ENCODE measurements at regions not wholly inside any gene's neighbourhood (a gene's known extent, or its start where the extent isn't known, plus 50 kb on each side); places are given as distances from the start of the nearest gene placed in this dataset.

DNA sequence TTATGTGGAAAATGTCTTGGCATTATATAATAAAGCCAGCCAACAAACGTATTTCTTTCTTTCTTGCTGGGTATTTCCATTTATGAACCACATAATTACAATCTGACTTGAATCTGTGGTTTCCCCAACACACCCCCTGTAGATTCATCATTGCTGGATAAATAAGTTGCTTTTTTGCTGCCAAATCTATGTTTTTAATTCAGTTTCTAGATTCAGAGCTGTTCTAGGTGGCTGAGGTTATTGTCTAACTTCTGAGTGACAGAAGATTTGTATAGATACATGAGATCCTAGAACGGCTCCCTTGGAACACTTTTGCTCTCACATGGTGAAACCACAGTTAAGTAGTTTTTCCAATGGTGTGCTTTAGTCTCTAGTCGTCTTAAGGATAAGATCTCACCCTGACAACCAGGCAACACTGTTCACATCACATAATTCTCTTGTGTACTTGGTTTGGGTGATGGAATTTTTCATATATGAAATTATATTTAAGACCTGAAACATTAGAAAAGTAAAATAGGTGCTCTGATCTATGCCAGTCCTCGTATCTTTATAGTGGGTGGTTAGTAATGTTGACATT is 239.1 kb downstream of the KLF12 start:
- Histone ChIP-seq H3K9ac (ENCODE audit: low read depth, low read length) (no peak overlapping the region), H3K36me3 (ENCODE audit: insufficient read depth, low read length) (no peaks in the 10 kb centered on the region), H3K9me3 (ENCODE audit: insufficient read depth, low read depth, low read length) (no peaks in the 10 kb centered on the region), H3K27ac (ENCODE audit: low read depth, low read length) (no peak overlapping the region), H3K27me3 (ENCODE audit: insufficient read depth, low read length) (no peaks in the 10 kb centered on the region), H3K4me1 (ENCODE audit: insufficient read depth, low read length) (peaks cover 15% of the 10 kb centered on the region), H3K4me3 (ENCODE audit: low read length) (no peak overlapping the region)
- WGBS = 93% methylated on average over 3 of the region's 4 CpGs

DNA sequence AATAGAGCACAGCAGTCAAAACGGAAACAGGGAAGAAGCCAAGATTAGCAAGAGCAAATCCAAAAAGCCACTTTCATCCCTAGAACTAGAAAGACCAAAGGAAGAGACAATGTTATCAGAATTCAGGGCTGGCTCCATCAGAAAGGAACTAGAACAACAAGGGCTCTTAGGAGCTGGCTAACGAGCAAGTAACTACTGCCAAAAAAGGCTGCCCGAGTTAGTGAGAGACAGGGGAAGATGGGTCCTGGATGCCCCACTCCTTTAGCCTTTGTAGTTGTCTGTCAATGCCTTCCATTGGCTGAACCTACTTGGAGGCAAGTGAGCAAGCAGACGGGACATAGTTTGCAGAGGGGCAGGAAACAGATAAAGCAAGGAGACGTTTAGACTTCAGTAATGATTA is 240.4 kb downstream of the KLF12 start:
- H3K9ac ChIP-seq (ENCODE audit: low read depth, low read length) = no peak overlapping the region
- H3K27ac ChIP-seq (ENCODE audit: low read depth, low read length) = no peak overlapping the region
- WGBS = 89% methylated on average over 4 of the region's 5 CpGs
- no peaks in the 10 kb centered on the region for H3K9me3 ChIP-seq (ENCODE audit: insufficient read depth, low read depth, low read length)
- H3K4me1 ChIP-seq (ENCODE audit: insufficient read depth, low read length) = peaks cover 24% of the 10 kb centered on the region
- H3K27me3 ChIP-seq (ENCODE audit: insufficient read depth, low read length) = no peaks in the 10 kb centered on the region
- H3K36me3 ChIP-seq (ENCODE audit: insufficient read depth, low read length) = no peaks in the 10 kb centered on the region
- no peak overlapping the region for H3K4me3 ChIP-seq (ENCODE audit: low read length)

DNA sequence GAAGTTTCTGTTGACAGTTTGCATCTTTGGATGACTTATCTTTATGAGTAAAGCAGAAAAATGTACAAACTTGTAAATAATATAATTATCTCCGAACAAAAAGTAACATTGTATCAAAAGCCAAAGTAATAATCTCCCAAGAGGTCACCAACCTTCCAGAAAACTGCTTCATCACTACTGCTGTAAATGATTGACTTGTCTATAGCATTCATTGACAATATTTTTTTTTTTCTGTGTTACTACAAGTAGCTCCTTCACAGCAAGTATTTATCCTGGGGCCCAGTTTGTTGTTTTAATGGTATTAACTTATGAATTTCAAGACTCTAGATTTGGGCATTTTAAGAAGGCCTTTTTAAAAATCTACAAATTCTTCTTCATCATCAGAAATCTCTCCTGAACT is 242.4 kb downstream of the KLF12 start:
- no peak overlapping the region for H3K9ac ChIP-seq (ENCODE audit: low read depth, low read length)
- no peaks in the 10 kb centered on the region for H3K27me3 ChIP-seq (ENCODE audit: insufficient read depth, low read length)
- H3K36me3 ChIP-seq (ENCODE audit: insufficient read depth, low read length) = no peaks in the 10 kb centered on the region
- no peak overlapping the region for H3K27ac ChIP-seq (ENCODE audit: low read depth, low read length)
- no peaks in the 10 kb centered on the region for H3K9me3 ChIP-seq (ENCODE audit: insufficient read depth, low read depth, low read length)
- H3K4me1 ChIP-seq (ENCODE audit: insufficient read depth, low read length) = peaks cover 24% of the 10 kb centered on the region
- H3K4me3 ChIP-seq (ENCODE audit: low read length) = no peak overlapping the region
- WGBS = no CpG with 5 or more reads among the region's 1 CpG

DNA sequence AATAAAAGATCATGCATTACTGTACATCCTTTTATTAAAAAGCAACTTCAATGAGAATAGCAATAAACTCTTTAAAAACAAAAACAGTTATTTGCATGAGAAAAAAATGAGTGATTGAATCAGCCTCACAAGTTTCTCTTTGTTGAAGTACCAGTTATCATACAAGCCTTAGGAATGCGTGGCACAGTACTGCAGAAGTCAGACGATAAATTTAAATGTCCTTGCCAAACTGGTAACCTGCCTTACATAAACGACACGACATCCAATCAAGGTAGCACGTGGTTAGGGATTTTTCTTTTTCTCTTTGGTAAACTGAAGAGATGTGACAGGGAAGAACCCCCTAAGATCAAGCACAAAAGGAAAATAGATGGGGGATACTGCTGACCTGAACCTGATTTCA is 251.0 kb downstream of the KLF12 start:
- Histone ChIP-seq H3K4me3 (ENCODE audit: low read length) (no peak overlapping the region), H3K4me1 (ENCODE audit: insufficient read depth, low read length) (peaks cover 19% of the 10 kb centered on the region), H3K36me3 (ENCODE audit: insufficient read depth, low read length) (no peaks in the 10 kb centered on the region), H3K9ac (ENCODE audit: low read depth, low read length) (no peak overlapping the region), H3K27ac (ENCODE audit: low read depth, low read length) (no peak overlapping the region), H3K9me3 (ENCODE audit: insufficient read depth, low read depth, low read length) (no peaks in the 10 kb centered on the region), H3K27me3 (ENCODE audit: insufficient read depth, low read length) (no peaks in the 10 kb centered on the region)
- 88% methylated on average over 5 of the region's 5 CpGs for WGBS

DNA sequence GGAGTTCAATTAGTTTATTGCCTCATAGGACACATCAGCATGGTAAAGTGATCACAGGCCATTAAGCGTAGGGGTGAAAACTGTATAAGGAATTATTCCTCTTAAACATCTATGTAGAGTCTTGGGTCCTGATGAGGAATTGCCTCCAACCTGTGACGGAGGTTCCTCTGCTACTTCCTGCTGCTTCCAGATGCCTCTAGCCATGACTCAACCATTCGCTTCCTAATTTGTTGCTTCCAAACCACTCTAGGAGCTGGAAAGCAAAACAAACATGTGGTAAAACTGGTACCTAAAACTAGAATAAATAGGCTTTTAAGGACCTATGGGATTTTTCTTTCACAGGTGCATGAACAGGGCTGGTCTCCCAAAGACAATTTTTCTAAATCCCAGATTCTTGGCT is 253.8 kb downstream of the KLF12 start:
- Histone ChIP-seq H3K36me3 (ENCODE audit: insufficient read depth, low read length) (no peaks in the 10 kb centered on the region), H3K9me3 (ENCODE audit: insufficient read depth, low read depth, low read length) (no peaks in the 10 kb centered on the region), H3K4me3 (ENCODE audit: low read length) (no peak overlapping the region), H3K9ac (ENCODE audit: low read depth, low read length) (no peak overlapping the region), H3K4me1 (ENCODE audit: insufficient read depth, low read length) (peaks cover 19% of the 10 kb centered on the region), H3K27me3 (ENCODE audit: insufficient read depth, low read length) (no peaks in the 10 kb centered on the region), H3K27ac (ENCODE audit: low read depth, low read length) (no peak overlapping the region)
- WGBS = 70% methylated on average over 3 of the region's 3 CpGs

DNA sequence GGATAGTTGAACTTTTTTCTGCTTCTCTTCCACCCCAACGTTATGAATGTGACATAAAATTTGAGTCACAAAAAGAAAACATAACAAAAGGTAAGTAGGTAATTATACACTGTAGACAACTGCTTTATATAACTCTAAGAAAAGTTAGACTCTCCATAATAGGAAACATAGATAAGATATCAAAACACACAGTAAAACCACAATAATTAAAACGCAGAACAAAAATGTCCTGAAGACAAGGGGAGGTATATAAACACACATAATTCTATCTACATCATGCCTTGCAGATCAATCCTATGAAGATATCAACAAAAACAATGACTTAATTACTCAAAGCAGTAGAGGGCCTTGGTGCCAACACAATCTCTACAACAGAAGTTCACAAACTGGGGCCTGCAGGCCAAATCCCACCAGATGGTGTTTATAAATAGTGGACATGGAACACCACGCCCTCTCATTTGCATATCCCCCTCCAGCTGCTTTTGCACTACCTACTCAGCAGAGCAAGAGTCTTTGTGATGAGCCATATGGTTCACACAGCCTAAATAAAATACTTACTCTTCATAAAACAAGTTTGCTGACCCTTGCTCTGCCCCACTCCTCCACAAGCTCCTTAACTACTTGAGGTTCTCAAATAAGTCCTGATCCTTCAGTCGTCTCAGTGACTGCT is 254.7 kb downstream of the KLF12 start:
- no peaks in the 10 kb centered on the region for H3K27me3 ChIP-seq (ENCODE audit: insufficient read depth, low read length)

DNA sequence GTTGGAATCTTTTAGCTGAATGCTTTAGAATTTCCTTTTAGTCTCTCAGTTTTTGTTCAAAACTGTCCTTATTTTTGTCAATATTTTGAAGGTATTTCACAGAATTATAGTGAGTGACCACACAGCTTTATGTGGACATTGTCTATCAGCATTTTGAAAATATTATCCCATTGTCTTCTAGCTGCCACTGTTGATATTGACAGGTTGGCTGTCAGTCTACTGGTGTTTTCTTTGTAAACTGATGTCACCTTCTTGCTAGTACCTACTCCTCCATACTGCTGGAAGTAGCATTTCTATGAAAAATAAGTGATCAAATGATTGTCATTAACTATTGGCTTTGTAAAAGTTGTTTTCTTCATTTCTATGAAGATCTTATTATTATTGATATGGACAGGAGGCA is 256.8 kb downstream of the KLF12 start:
- no peak overlapping the region for H3K4me3 ChIP-seq (ENCODE audit: low read length)
- no peaks in the 10 kb centered on the region for H3K27me3 ChIP-seq (ENCODE audit: insufficient read depth, low read length)
- H3K9ac ChIP-seq (ENCODE audit: low read depth, low read length) = no peak overlapping the region
- no peaks in the 10 kb centered on the region for H3K9me3 ChIP-seq (ENCODE audit: insufficient read depth, low read depth, low read length)
- no peak overlapping the region for H3K27ac ChIP-seq (ENCODE audit: low read depth, low read length)
- no peaks in the 10 kb centered on the region for H3K36me3 ChIP-seq (ENCODE audit: insufficient read depth, low read length)
- peaks cover 14% of the 10 kb centered on the region for H3K4me1 ChIP-seq (ENCODE audit: insufficient read depth, low read length)

More for the DNA sequence above, 254.7 kb downstream of the KLF12 start:
- Histone ChIP-seq H3K27ac (ENCODE audit: low read depth, low read length) (no peak overlapping the region), H3K4me1 (ENCODE audit: insufficient read depth, low read length) (peaks cover 19% of the 10 kb centered on the region), H3K9me3 (ENCODE audit: insufficient read depth, low read depth, low read length) (no peaks in the 10 kb centered on the region), H3K36me3 (ENCODE audit: insufficient read depth, low read length) (no peaks in the 10 kb centered on the region), H3K9ac (ENCODE audit: low read depth, low read length) (no peak overlapping the region), H3K4me3 (ENCODE audit: low read length) (no peak overlapping the region)
- 88% methylated on average over 3 of the region's 4 CpGs for WGBS

DNA sequence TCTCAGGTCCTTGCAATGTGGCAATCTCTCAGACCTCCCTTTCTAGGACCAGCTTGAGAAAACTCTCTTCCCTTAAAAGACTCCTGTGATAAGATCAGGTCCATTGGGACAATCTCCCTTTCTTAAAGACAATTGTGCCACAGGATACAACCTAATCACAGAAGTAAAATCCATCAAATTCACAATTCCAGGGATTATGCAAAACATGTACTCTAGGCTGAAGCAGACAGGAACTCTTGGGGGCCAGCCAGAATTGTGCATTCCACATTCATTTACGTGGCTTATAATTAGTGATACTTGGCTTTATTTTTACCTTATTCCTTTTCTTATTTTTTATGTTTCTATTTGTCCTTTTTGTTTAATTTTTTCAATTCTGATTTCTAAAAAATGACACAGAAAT is 257.9 kb downstream of the KLF12 start:
- whole genome bisulfite sequencing = no CpG with 5 or more reads among the region's 1 CpG
- no peaks in the 10 kb centered on the region for H3K27me3 ChIP-seq (ENCODE audit: insufficient read depth, low read length)
- no peaks in the 10 kb centered on the region for H3K9me3 ChIP-seq (ENCODE audit: insufficient read depth, low read depth, low read length)
- H3K4me3 ChIP-seq (ENCODE audit: low read length) = no peak overlapping the region
- no peaks in the 10 kb centered on the region for H3K36me3 ChIP-seq (ENCODE audit: insufficient read depth, low read length)
- H3K4me1 ChIP-seq (ENCODE audit: insufficient read depth, low read length) = peaks cover 15% of the 10 kb centered on the region
- no peak overlapping the region for H3K9ac ChIP-seq (ENCODE audit: low read depth, low read length)
- H3K27ac ChIP-seq (ENCODE audit: low read depth, low read length) = no peak overlapping the region

DNA sequence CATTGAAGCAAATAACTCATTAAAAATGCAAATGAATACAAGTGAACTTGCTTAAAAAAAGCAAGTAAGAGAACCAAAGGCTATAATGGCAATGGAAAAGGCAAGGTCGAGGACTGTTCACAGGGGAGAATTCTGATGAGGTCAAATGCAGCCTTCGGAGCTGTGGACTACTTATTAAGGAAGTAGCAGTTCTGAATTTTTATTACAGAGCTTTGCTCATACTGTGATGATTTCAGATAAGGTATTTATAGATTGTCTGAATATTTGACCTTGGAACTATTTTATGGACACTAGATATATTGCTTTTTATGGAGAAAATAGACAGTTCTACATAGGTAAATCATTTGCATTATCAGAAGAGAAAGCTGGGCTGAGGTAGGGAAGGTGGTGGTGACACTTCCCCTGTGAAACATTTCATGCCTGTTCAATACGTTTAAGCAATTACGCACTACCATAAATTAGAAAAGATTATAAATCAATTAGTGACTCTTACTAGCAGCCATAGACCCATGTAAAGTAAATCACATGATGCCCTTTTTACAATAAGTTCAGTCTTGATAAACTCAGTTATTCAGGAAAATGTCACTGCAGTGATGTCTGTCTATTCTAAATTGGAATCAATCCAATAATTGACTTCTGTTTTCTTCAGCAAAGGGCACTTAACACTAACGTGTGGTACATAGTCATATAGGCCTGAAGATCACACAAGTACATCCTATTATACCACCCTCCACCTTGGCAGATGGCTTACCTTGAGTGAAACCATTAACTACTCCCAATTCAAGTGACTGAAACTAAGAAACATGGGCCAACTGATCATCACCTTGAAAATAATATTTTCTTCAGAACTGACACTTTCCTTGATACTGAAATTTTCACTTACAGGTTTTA is 260.0 kb downstream of the KLF12 start:
- WGBS = 93% methylated on average over 5 of the region's 5 CpGs
- Histone ChIP-seq H3K9me3 (ENCODE audit: insufficient read depth, low read depth, low read length) (no peaks in the 10 kb centered on the region), H3K4me3 (ENCODE audit: low read length) (no peak overlapping the region), H3K27me3 (ENCODE audit: insufficient read depth, low read length) (no peaks in the 10 kb centered on the region), H3K4me1 (ENCODE audit: insufficient read depth, low read length) (peaks cover 14% of the 10 kb centered on the region), H3K9ac (ENCODE audit: low read depth, low read length) (no peak overlapping the region), H3K36me3 (ENCODE audit: insufficient read depth, low read length) (no peaks in the 10 kb centered on the region), H3K27ac (ENCODE audit: low read depth, low read length) (no peak overlapping the region)

DNA sequence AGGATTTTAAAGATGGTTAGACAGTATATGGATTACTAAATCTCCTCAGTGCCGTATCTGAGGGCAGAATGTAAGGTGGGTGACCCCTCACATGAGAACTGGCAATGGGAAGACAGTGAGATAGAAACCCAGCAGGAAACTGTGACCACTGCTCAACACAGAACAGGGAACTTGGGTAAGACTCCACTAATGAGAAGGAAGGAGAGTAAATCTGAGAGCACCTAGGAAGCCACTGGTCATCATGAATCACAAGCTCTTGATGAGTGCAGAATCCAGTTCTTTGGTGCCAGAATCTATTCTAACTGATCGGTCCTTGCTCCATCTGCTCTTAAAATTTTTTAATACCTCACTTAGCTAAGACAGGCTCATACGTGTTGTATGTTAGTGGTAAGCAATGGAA is 261.8 kb downstream of the KLF12 start:
- no peak overlapping the region for H3K4me3 ChIP-seq (ENCODE audit: low read length)
- 64% methylated on average over 3 of the region's 3 CpGs for WGBS
- no peak overlapping the region for H3K27ac ChIP-seq (ENCODE audit: low read depth, low read length)

More for the DNA sequence above, 261.8 kb downstream of the KLF12 start:
- Histone ChIP-seq H3K27me3 (ENCODE audit: insufficient read depth, low read length) (no peaks in the 10 kb centered on the region), H3K4me1 (ENCODE audit: insufficient read depth, low read length) (peaks cover 14% of the 10 kb centered on the region), H3K9me3 (ENCODE audit: insufficient read depth, low read depth, low read length) (no peaks in the 10 kb centered on the region), H3K36me3 (ENCODE audit: insufficient read depth, low read length) (no peaks in the 10 kb centered on the region), H3K9ac (ENCODE audit: low read depth, low read length) (no peak overlapping the region)

All from HUES64 (cell line).